HL-60/S4 (cell line): ENCODE measurements at regions not wholly inside any gene's neighbourhood (a gene's known extent, or its start where the extent isn't known, plus 50 kb on each side); places are given as distances from the start of the nearest gene placed in this dataset.

Source experiments
- in situ Hi-C: fragments of 300-500 bp; cut with MboI; formaldehyde crosslinking; loops from 2 replicates; pipeline ENCODE4 v1.14.3; 2022; ENCODE audit warnings: low sequenced_read_pairs

DNA sequence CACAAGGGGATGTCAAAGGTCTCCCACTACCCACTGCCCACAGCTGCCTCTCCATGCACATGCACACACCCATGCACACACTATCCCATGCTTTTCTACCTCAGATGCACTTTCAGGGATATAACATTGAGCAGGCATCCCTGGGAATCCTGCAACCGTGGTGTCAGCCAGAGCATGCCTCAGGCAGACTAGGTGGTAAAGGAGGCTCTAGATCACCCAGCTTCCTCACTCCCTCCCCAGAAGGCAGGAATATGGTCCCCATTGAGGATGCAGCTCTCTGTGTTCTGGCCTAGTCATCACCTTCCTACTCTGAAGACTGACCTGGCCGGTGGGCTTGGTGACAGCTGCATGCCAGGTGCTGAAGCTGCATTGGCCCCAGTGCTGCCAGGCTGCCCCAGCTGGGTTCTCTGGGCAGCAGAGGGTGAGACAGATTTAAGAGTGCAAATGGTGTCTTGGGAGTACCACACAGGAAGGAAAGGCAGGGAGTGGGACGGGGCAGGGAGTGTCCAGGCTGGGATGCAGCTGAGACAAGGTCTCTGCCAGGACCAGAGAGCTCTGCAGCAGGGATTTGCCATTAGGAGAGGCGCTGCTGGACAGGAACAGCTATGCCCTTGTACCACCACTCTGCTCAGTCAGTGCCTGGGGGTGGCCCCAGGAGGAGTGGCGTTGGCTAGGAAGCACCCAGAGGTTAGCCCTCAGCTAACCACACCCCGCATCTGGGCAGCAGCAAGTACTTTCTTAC is 53.4 kb upstream of the GDF10 start:
- in situ Hi-C loops: no loop called here

DNA sequence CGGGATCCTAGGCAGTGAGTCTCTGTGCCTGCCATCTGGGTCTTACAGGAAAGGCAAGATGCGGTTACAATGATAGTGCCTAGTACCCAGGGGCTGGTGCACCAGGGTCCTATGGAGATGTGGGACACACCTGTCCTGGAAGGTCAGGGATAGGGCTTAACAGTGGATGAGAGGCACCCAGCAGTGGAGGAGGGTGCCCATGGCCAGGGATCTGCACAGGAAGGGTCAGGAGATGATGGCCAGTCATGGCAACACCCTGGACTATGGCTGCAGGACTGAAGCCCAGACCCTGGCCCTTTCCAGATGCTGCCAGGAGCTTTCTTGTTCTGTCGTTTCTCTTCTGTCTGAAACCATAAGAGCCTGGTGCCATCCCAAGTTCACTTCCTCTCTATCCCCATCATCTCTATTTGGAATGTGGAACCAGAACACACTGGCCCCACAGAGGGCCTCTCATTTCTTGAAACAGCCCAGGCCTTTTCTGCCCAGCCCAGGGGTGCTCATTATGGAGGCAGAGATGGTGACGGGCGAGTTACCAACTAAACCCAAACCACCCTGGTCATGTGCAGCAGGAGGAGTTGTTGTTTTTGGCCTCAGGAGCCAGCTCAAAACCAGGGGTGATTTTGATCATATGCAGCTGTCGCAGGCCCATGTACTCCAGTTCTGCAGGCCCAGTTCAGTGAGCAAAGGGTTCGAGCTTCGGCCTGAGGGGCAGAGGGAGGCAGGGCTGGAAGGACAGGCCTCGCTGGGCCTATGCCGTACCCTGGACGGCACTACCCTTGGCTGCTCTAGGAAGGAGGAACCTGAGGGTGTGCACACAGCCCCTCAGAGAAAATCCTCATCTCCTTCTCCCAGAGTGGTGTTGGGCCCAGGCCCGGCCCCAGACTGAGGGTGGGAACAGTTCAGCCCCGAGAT is 52.6 kb upstream of the GDF10 start:
- in situ Hi-C loops: no loop called here

DNA sequence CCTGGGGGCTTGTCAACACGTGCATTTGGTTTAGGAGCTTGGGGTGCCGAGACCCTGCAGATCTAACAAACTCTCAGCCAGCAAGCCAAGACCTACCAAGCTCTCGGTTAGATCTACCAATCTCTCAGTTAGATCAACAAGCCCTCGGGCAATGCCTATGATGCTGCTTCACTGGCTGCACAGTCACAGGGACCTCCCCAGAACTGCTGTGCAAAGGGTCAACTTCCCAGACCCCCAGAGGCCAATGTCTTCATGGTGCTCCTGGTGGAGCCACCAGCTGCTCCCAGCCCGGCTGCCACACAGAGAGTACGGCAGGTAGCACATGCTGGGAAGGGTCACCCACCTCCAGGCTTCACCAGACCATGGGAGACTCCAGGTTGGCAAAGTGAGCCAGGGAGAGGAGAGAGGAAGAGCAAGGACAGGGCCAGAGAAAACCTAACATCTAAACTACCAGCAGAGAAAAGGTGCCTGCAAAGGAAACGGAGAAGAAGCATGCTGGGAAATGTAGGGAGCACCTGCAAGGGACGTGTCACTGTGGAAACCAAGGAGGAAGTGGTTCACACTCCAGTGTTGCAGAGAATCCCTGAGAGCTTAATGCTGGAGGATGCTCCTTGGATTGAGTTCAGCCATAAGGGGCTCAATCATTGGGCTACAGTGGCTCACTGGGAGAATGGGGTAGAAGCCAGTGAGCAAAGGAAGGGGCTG is 51.5 kb upstream of the GDF10 start:
- in situ Hi-C loops: no loop called here

DNA sequence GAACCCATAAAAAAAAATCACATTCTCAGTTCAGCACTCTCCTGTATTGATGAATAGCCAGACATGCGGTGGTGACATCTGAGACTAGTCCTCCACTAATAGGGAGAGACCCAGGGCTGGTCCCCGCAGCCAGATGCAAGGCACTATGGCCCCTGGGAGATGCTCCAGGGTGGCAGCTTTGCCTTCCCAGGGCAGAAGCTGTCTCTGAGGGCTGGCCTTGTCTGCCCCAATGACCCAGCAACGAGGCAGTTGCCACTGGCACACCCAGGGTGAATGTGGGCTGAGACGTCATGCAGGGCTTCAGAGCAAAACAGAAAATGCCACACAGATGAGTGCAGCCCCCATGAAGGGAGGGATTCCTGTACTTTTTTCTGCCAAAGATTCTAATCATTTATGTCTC is 50.1 kb upstream of the GDF10 start:
- in situ Hi-C loops: no loop called here
